ENCODE measurements at regions not wholly inside any gene's neighbourhood (a gene's known extent, or its start where the extent isn't known, plus 50 kb on each side); places are given as distances from the start of the nearest gene placed in this dataset.

- H3K79me2 ChIP-seq (ENCODE audit: insufficient read depth, low read depth): no peaks in the 10 kb centered on the region
- H3K36me3 ChIP-seq (ENCODE audit: insufficient read depth): no peaks in the 10 kb centered on the region
- no peak overlapping the region for H3K27ac ChIP-seq
- H3K4me2 ChIP-seq: no peak overlapping the region
- no peaks in the 10 kb centered on the region for H4K20me1 ChIP-seq (ENCODE audit: insufficient read depth)
- H3K27me3 ChIP-seq (ENCODE audit: insufficient read depth, low read depth): no peaks in the 10 kb centered on the region
- no peak overlapping the region for H2AFZ ChIP-seq (ENCODE audit: low read depth)
- no peak for TF ChIP-seq CTCF (conservative IDR thresholded peaks at IDR 0.05; ENCODE audit: low read depth, low read length)
- no peak overlapping the region for H3K4me3 ChIP-seq (IDR thresholded peaks at IDR 0.05; ENCODE audit: insufficient read depth, low read depth, low read length)
- no peaks in the 10 kb centered on the region for H3K4me1 ChIP-seq (ENCODE audit: low read depth, poor library complexity, severe bottlenecking)
- H3K9ac ChIP-seq: no peak overlapping the region
Measured at GRCh38 chr10:90675621-90676020, 182.2 kb downstream of the HTR7 start.

Data from KMS-11 (cell line).